ENCODE measurements at regions not wholly inside any gene's neighbourhood (a gene's known extent, or its start where the extent isn't known, plus 50 kb on each side); places are given as distances from the start of the nearest gene placed in this dataset.
"Not testable (repeated sequence)": the region's sequence is repeated elsewhere in the genome, so short reads cannot be mapped to it uniquely, and the experiment has no call there.

DNA sequence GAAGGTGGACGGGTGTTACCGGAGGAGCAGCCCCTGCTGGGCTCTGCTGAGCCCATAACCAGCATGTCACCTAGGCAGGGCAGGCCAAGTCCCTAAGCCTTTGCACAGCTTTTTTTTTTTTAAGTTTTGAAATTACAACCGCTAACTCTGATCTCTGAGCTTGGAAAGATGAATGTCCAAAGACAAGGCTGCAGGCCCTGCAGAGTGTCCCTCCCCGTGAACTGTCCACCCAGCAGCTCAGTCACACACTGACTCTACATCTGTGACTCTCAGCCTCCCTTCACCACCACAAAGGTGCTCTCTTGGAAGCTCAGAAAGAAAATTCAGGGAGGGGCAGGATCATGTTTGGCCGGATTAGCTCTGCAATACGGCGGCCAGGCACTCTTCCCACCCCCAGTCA lies 119.0 kb upstream of the PPP1R26 start:
- DNase-seq (ENCODE audit: low read depth) = no peak

DNA sequence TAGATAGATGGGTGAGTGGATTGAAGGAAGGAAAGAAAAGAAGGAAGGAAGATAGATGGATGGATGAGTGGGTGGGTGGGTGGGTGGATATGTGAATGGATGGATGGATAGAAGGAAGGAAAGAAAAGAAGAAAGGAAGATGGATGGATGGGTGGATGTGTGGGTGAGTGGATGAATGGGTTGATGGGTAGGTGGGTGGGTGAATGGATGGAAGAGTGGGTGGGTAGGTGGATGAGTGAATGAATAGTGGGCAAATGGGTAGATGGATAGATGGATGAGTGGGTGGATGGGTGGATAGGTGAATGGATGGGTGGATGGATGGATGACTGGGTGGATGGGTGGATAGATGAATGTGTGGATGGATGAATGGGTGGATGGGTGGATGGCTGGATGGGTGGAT lies 117.9 kb upstream of the PPP1R26 start:
- not testable (repeated sequence) for DNase-seq (ENCODE audit: low read depth)

DNA sequence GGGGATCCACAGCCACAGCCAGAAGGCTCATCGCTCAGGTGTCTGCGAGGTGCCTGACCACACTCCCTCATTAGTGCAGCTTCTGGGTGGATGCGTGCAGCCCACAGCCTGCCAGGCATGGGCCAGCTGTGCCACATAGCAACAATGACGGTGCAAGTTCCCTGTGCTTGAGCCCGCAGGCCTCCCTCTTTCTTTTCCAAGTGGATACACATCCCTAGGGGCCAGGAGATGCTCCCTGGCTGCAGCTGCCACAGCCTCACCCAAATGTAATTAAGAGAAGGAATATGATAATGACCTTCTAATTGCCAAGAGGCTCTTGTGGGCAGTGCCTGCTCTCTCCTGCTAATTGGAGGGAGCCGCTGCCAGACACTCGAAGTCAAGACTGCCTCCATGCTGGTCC lies 116.0 kb upstream of the PPP1R26 start:
- DNase-seq (ENCODE audit: low read depth) = no peak

DNA sequence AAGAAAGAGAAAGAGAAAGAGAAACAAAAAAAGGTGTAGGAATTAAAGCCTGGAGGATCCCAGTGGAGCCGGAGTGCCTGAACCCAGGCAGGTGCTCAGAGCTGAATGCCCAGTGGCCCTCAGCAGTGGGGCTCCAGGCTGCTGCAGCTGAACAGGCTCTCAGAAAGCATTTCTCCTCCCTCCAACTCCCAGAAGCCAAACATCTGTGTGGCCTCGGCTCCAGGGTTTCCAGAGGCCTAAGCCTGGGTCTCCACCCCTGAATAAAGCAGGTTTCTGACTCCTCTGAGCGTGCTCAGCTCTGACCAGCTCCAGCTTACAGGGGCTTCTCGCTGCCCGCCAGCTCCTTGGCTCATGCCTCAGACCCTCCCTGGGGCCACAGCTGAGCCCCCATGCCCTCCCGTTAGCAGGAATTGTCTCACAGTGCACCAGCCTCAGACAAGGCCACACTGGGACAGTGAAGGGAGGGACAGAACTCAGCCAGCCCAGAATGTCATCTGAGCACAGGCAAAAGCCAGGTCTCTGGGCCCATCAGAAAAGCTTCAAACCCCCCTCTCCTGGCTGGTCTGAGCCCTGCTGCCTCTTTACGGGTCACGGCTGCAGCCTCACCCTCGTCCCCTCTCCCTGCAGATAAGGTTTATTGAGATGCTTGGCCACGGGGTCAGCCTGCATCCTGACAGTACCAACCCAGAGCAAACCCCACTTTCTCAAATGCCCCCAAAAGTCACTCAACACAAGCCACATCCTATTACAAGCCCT lies 114.4 kb upstream of the PPP1R26 start:
- no peak for DNase-seq (ENCODE audit: low read depth)

DNA sequence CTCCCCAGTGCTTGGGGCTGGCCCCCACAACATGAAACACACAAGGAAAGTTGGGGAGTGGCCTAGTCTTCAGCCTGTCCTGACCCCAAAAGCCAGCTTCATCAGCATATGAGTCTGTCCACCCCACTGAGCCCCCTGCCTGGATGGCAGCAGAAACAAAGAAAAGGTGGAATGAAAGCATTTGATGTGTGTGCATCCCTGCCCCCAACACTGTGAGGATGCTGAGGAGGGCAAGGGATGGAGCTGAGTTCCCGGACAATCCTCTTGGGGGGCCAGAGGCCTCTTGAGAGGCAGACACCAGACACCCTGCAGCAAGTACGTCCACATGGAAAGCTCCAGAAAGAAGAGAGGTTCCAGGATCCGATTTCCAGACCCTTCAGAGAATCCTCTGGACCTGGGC lies 113.5 kb upstream of the PPP1R26 start:
- no peak for DNase-seq (ENCODE audit: low read depth)

DNA sequence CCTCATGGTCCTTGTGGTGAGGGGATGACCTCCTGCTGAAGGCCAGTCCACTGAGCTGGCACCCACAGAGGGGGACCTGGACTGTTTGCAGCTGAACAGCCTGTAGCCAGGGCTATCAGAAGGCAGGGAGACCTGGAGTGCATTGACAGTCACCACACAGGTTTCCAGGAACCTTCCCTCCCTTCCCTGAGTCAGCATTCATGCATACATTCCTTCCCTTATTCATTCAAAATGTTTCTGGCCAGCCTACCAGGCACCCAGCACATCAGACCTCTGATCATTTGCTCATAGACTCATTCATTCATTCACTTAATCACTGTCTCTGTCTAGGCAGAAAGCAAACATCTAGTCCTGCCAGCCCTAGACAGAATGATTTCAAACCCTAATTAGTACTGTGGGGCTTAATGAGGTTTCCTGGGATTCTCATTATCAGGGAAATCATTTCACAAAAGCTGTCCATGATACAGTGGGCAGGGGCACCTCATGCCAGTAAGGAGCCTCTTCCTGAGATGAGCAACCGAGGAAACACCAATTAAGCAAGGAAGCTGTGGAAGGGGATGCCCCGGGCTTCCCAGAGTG lies 110.1 kb upstream of the PPP1R26 start:
- no peak for DNase-seq (ENCODE audit: low read depth)

DNA sequence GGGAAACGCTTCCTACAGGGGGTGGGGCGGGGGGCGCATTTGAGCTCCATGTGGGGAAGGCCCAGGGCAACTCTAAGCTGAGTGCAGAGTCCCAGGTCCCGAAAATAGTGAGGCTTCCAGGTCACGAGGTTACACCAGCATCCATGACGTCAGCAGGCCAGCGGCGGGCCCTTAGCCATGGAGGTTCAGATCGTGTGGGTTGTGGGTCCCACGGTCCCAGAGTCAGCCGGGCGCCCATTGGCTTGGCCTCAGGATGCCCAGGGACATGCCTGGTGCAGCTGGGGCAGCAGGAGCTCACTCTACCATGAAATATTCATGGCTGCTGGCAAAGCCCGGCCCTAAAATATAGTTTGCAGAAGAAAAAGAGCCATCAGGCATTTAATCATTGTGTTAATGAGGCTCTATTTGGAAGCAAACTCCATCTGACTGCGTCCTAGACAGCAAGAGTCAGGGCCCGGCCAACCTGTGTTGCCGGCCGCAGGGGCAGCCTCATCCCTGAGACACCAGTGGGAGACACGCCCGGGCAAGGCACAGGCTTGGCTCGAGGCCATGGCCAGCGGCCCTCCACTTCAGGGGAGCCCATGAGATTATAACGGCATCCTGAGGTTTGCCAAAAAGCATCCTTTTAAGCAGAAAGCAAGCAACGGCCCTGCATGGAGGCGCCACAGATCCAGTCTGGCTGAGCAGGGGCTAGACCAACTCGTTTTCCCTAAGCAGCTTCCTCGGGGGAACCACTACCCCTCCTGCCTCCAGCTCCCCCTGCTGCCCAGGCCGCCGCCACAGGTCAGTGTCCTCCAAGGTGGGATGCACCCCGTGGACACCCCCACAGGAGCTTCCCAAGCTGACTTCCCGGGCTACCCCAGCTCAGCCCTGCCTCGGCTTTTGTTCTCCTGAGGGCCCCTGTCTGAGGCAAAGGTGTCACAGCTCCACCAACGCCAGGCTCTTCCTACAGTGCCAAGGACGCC lies 108.9 kb upstream of the PPP1R26 start:
- DNase-seq (ENCODE audit: low read depth) = no peak

DNA sequence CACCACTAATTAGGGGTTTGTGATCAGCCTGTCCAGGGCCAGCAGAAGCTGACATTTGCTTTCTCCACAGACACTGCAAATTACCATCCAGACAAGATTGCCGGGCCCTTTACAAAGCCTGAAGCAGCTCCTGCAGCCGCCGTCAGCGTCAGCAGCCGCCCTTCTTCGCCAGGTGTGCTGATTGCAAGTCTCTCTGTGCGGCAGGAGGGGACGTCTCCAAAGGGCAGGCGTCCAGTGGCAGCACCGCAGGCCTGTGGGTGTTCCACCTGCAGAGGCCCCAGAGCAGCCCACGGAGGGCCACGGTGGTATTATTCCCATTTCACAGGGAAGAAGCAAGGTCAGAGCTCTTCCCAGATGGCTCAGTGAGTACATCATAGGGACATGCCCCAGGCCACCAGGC lies 108.0 kb upstream of the PPP1R26 start:
- no peak for DNase-seq (ENCODE audit: low read depth)

DNA sequence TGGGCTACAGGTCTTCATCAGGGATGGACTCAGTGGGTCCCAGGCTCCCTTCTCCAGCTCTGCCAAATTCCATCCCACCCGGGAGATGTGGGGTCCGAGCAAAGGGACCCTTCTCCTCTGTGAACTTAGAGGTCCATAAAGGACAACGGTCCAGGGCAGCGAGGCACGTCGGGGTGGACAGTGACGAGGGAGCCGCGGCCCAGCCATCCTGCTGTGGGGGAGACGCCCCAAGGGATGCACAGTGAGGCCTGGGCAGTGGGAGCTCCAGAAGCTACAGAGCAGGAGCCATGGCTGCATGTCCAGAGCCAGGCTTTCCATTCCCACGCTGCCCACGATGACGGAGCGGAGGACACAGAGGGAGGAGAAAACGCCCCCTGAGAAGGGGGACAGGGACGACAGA lies 107.5 kb upstream of the PPP1R26 start:
- no peak for DNase-seq (ENCODE audit: low read depth)

DNA sequence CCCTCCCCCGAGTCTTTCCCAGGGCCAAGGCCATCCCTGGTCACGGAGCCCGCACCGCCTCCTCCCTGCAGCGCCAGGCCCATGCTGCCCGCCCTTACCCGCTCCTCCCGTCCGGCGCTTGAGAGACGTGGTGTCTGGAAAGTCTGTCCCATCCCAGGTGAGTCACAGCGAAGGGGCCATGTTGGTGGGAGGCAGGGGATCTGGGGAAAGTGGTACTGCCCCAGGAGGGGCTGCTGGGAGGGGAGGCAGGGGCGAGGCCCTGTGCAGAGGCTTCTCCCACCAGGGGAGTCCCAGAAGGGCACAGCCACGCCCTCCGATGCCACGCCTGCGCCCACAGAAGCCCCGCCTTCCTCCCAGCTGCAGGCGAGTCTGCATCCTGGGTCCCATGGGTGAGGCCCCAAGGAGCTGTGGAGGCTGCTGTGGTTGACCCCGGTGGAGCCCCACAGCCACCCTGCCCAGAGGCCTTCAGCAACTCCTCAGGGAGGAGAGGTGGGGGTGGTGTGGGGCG lies 107.0 kb upstream of the PPP1R26 start:
- DNase-seq (ENCODE audit: low read depth) = no peak

DNA sequence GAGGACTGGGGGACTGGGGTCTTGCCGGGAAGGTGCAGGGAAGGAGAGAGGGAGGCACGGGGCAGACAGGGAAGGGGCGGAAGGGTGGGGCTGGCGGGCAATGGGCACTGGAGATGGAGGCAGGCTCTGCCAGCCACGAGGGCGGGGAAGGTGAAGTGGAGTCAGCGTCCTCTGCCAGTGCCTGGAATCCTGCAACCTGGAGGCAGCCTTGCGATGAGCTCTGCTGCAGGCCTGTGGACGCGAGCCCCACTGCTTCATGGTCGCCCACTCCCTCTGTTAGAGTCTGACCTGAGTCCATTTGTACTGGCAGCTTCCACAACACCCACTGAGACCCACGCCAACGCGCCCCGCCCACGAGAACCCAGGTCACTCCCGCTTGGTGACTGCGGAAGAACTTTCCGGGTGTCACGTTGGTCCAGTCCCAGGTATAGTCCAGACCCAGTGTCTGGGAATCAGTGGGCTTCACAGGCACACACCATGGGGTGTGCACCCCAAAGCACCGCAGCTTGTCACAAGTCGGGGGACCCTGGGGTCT lies 106.4 kb upstream of the PPP1R26 start:
- no peak for DNase-seq (ENCODE audit: low read depth)

DNA sequence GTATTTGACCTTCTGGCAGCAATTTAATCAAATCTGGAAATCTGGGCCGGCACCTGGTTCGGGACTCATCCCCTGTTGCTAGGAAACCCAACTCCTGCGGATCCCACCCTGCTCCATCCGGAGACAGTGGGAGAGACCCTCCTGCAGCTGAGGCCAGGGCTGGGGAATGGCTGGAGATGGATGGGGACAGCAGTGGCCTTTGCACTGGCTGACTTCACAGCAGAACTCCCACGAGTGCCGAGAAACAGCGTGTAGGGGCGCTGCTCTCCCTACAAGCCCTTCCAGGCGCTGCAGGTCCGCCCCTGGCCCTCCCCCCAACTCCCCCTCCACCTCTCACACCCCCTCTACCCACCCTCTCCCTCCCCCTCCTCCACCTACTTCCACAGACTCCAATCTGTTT lies 105.8 kb upstream of the PPP1R26 start:
- no peak for DNase-seq (ENCODE audit: low read depth)

DNA sequence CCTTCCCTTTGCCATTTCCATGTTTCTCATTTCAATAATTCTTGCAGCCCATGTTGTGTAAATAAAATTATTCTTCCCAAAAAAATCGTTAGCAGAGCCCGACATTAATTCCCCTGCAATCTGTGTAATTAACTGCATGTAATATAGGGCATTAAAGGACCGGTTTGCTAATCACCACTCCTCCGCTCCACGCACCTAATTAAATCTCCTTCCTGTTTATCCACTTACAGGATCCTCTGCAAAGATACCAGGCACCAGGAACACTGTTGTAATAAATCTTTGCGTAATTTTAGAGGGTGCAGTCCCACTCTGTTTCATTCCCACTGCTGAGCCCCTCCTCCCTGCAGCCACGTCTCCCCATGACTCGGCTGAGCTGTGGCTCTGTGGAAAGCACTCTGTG lies 105.0 kb upstream of the PPP1R26 start:
- no peak for DNase-seq (ENCODE audit: low read depth)

DNA sequence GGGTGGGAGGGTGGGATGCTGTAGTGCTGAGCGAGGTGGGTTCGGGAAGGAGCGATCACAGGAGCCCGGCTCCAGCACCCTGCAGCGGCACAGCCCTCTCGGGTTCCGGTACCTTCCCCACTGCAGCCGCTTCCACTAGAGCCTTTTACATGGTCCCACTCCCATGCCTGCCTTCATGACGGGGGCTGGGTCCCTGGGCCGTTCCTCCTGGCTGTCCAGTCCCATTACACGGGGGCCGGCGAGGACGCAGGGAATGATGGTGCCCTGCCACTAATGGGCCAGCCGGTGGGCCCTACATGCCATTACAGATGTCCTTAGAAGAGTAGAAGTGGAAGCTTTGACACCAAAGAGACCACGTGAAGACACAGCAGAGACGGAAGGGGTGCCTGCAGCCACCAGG lies 104.6 kb upstream of the PPP1R26 start:
- no peak for DNase-seq (ENCODE audit: low read depth)

DNA sequence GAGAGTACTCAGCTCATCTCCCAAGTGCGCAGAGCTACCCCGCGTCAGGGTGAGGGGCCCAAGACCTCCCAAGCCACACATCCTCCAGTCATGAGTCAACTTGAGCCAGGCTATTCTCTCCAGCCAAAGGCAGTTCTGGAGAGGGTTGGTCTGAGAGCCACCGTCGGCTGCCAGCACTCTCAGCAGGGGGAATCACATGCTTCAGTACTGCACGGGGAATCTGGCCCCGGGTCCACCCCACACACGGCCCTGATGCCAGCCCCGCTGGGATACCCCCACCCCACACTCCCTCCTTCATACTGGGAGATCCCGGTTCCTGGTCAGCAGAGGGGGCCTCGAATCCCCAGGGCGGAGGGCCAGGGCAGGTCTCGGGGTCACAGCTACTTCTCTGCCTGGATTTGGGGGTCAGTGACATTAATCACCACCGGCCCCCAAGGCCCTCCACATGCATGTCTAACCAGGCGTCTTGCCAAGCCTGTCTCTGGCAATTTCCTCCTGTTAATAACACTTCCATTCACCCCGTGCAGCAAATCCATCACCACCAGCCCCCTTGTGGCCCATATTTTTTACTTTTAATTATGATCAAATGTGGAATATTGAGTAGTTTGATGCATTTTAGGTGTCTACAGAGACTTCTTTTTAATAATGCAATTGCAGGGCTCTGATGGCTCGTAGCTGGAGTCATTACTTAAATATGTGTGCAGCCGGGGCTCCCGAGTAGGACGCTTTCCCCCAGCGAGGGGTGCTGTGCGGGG lies 102.9 kb upstream of the PPP1R26 start:
- DNase-seq (ENCODE audit: low read depth) = no peak

DNA sequence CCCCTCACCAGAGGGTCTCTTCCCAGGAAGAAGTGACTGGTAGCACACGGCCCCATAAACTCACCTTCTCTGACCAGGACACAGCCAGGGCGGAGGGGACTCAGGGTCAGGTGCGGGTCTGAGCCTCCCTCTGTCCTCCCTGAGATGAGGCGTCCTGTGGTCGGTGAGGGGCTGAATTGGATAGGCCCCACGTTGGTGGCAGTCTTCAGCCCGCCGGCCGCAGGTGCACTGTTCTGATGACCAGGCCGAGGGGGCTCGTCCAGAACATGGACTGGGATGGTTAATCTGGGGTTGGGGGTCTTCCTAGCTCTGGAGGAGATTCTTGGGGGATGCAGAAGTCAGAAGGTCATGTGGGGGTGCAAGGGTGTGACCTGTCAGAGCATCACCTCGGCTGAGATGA lies 102.2 kb upstream of the PPP1R26 start:
- DNase-seq (ENCODE audit: low read depth) = no peak

DNA sequence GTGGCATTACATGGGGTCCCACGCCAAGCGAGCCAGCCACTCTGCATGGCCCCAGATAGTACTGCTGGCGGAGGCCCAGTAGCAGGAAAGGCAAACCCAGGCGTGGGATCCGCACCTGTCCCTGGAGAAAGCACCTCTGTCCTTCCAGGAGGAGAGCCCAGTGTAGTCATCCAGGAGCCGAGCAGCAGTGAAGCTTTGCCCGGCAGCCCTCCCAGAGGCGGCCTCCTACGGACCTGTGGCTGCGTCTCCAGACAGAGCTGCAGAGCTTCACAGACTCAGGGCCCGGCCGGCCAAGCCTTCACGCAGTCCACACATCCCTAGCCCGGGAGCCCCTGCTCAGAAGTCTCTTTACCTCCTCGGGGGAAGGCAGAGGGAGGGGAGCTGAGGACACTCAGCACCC lies 100.8 kb upstream of the PPP1R26 start:
- no peak for DNase-seq (ENCODE audit: low read depth)

DNA sequence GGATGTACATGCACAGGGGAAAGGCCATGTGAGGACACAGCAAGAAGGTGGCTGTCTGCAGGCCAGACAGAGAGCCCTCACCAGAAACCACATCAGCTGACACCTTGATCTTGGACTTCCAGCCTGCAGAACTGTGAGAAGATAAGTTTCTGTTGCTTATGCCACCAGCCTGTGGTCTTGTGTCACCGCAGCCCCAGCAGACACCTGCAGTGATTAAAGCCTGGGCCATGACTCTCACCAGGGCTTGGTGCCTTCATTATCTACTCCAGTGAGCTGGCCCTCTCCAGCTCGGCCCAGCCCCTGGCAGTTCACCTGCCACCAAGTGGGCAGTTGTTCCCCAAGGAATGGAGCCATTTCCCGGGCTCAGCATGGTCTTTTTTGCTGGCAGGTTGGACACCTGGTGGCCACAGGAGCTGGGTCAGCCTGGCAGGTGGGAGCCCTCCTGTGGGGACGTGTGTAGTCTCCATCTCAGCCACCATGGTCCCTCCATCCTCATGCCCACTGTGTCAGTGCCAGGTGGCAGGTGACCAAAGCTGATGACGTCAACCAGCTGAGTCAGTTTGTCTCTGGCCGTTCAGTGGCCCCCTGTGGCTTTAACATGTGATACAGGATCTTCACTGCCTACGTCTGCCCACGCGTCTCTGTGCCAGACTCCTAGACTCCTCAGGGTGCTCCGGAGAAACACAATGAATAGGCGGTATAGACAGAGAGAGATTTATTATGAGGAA lies 99.9 kb upstream of the PPP1R26 start:
- no peak for DNase-seq (ENCODE audit: low read depth)

DNA sequence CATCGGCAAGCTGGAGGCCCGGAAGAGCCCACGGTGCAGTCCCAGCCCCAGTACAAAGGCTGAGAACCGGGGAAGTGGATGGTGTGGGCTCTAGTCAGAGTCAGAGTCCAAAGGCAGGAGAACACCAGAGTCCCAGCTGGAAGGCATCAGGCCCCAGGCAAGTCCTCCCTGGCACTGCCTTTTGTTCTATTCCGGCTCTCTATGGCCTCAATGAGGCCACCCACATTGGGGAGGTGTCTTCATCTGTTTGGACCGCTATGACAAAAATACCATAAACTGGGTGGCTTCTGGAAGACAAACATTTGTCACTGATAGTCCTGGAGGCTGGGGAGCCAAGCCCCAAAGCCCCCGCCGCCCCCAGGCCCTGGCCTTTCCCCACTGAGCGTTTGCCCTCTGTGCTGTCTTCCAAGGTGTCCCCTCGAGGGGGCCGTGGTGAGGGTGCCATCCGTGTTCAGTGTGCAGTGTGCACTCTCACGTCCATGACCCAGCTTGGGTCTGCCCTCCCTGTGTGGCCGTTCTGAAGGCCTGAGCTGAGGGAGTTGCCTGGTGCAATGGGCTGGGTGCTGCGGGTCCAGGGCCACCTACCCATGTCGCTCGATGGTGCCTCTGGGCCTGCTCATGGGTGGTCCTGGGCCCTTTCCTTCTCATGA lies 99.1 kb upstream of the PPP1R26 start:
- no peak for DNase-seq (ENCODE audit: low read depth)

DNA sequence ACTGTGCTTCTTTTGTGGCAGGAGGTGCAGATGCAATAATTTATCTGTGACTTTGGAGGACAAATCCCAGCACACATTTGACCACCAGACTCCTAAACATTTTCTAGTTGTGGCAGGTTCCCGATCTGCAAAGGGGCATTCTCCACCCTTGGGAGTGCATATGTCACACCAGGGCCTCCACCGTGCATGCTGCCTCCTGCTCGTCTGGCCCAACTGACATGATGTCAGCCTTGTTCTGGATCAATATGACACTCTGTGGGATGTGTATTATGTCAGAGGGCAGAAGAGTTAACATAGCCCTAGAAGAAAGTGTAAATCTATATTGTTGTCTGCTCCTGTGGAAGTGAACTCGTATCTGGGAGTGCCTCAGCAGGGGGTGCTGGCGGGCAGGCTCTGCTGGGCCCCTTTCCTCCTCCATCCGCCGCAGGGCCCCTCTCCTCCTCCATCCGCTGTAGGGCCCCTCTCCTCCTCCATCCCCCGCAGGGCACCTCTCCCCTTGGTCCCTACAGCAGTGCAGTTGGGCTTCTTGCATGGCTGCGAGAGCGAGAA lies 97.7 kb upstream of the PPP1R26 start:
- DNase-seq (ENCODE audit: low read depth) = no peak

Data from HS-5 (cell line).